HG02852 (cell line): ENCODE measurements at regions not wholly inside any gene's neighbourhood (a gene's known extent, or its start where the extent isn't known, plus 50 kb on each side); places are given as distances from the start of the nearest gene placed in this dataset.
"Not testable (repeated sequence)": the region's sequence is repeated elsewhere in the genome, so short reads cannot be mapped to it uniquely, and the experiment has no call there.

Experiments
- ATAC-seq: cut with Tn5 transposase; IDR thresholded peaks from one replicate; pipeline ENCODE4 v1.9.1; 2021; ENCODE audit warnings: mild to moderate bottlenecking, moderate library complexity; ENCODE audit not compliant: unreplicated experiment

GRCh38 chr5:12669326-12669725 lies 765.1 kb upstream of the CTNND2 start:
- no peak for ATAC-seq

GRCh38 chr5:12668564-12668963 lies 764.3 kb upstream of the CTNND2 start:
- no peak for ATAC-seq

GRCh38 chr5:12667818-12668217 lies 763.6 kb upstream of the CTNND2 start:
- ATAC-seq = not testable (repeated sequence)

- ATAC-seq = not testable (repeated sequence)
Measured at GRCh38 chr5:12665772-12666171, 761.5 kb upstream of the CTNND2 start.

GRCh38 chr5:12662545-12663314 lies 758.5 kb upstream of the CTNND2 start:
- no peak for ATAC-seq

- no peak for ATAC-seq
Measured at GRCh38 chr5:12661617-12662370, 757.5 kb upstream of the CTNND2 start.

- ATAC-seq = not testable (repeated sequence)
Measured at GRCh38 chr5:12660279-12661107, 756.2 kb upstream of the CTNND2 start.

- ATAC-seq = no peak
Measured at GRCh38 chr5:12659686-12660085, 755.4 kb upstream of the CTNND2 start.

GRCh38 chr5:12658871-12659446 lies 754.7 kb upstream of the CTNND2 start:
- no peak for ATAC-seq

GRCh38 chr5:12657914-12658474 lies 753.7 kb upstream of the CTNND2 start:
- ATAC-seq = not testable (repeated sequence)

GRCh38 chr5:12655675-12656074 lies 751.4 kb upstream of the CTNND2 start:
- ATAC-seq = no peak

GRCh38 chr5:12652201-12652600 lies 748.0 kb upstream of the CTNND2 start:
- ATAC-seq = no peak

- no peak for ATAC-seq
Measured at GRCh38 chr5:12648558-12648957, 744.3 kb upstream of the CTNND2 start.

- no peak for ATAC-seq
Measured at GRCh38 chr5:12647613-12648012, 743.4 kb upstream of the CTNND2 start.

- ATAC-seq = no peak
Measured at GRCh38 chr5:12645582-12645981, 741.3 kb upstream of the CTNND2 start.

- ATAC-seq = no peak
Measured at GRCh38 chr5:12636209-12636608, 732.0 kb upstream of the CTNND2 start.

GRCh38 chr5:12626556-12626955 lies 722.3 kb upstream of the CTNND2 start:
- ATAC-seq = no peak

- ATAC-seq = no peak
Measured at GRCh38 chr5:12625667-12626263, 721.5 kb upstream of the CTNND2 start.

- no peak for ATAC-seq
Measured at GRCh38 chr5:12624776-12625560, 720.7 kb upstream of the CTNND2 start.
